ENCODE measurements at regions not wholly inside any gene's neighbourhood (a gene's known extent, or its start where the extent isn't known, plus 50 kb on each side); places are given as distances from the start of the nearest gene placed in this dataset.

- peak; percentile 81 to 83 for DNase-seq
These were observed 51.2 kb upstream of the ULK4 start for GRCh38 chr3:42012935-42013690.

DNA sequence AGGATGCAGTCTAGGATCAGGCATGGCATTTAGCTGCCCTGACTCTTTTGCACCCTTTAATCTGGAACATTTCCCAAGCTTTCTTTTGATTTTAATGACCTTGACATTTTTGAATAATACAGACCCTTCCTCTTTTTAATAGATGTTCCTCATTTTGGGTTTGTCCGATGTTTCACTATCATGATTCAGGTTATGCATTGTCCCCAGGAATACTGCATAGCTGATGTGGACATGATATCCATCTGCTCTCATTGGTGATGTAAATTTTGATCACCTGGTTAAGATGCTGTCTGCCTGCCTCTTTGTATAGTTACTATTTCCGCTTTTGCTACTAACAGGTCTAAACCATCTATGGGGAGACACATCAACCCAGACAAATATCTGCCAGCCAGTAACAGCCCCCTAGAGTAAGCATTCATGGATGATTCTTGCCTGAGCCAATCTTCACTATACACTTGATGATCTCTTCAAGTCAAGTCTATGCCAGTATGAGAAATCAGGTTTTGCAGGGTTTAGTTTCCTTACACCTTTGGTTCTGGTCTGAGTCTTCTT is 50.6 kb upstream of the ULK4 start:
- peak; percentile 26 to 63 for DNase-seq

Measured in CD4-positive, alpha-beta T cell treated with Interferon alpha-2 for 1 hour (primary cell).